ENCODE measurements at regions not wholly inside any gene's neighbourhood (a gene's known extent, or its start where the extent isn't known, plus 50 kb on each side); places are given as distances from the start of the nearest gene placed in this dataset.
A peak's percentile ranks its signal among the peaks of the same experiment; 100 is the strongest.
"Not testable (repeated sequence)": the region's sequence is repeated elsewhere in the genome, so short reads cannot be mapped to it uniquely, and the experiment has no call there.

- DNase-seq (ENCODE audit: low spot score), result no peak
These were observed 1117.8 kb downstream of the BCL11A start for GRCh38 chr2:59435635-59436034.

GRCh38 chr2:59428940-59429339 is 1124.5 kb downstream of the BCL11A start:
- no peak for DNase-seq (ENCODE audit: low spot score)

DNA sequence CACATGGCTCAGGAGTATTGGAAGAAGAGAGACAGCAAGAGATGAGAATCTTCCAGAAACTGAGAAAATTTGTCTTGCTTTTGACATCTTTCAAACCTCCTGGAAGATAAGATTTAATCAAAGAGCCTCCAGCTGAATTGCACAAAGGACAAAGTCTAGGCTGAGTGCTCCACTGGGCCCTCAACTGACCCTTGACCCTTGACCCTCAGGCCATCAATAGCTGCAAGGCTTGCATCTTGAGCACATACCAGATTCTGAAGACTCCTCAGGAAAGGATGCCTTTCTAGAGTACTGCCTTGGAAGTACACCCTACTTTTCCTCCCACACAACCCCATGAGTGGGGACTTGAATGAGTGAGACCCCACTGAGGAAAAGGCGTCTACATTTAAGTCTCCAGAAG is 1125.5 kb downstream of the BCL11A start:
- no peak for DNase-seq (ENCODE audit: low spot score)

DNA sequence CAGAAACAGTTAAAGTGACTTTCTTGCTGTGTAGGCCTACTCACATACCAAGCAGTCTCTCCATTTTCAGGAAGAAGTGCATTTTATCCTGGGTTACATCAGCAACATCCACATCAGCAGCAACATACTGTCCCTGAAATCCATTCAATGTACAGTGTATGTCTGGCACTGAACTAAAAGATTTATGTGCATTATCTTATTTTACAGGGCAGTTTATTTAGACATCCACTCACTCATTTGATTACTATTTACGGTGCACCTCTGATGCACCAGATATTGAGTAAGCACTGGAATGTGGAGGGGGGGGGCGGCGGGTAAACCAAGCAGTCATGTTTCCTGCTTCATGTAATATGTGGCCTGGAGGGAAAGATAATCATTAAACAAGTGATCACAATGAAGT is 1128.2 kb downstream of the BCL11A start:
- DNase-seq (ENCODE audit: low spot score), result peak; percentile 8

GRCh38 chr2:59413751-59414570 is 1139.5 kb downstream of the BCL11A start:
- no peak for DNase-seq (ENCODE audit: low spot score)

GRCh38 chr2:59399126-59399525 is 1154.3 kb downstream of the BCL11A start:
- DNase-seq (ENCODE audit: low spot score), result no peak

GRCh38 chr2:59398081-59398480 is 1155.4 kb downstream of the BCL11A start:
- no peak for DNase-seq (ENCODE audit: low spot score)

GRCh38 chr2:59395119-59395518 is 1154.0 kb upstream of the FANCL start:
- no peak for DNase-seq (ENCODE audit: low spot score)

DNA sequence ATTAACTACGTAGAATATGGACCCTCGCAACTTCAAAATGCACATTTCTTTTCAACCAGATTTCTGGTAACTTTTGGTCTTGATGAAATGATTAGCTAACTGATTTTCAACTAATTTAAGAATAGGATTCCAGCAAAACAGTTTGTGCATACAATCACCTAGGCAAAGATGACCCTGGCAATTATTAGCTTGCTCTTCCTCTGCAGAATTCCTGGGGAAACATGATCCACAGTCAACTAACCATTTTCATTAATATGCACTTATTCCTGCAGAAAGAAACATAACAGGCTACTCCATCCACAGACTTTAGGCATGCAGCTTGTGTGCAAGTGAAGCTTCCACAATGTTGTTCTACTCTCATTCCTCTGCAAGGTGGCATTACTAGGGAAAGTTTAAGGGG is 1150.8 kb upstream of the FANCL start:
- no peak for DNase-seq (ENCODE audit: low spot score)

DNA sequence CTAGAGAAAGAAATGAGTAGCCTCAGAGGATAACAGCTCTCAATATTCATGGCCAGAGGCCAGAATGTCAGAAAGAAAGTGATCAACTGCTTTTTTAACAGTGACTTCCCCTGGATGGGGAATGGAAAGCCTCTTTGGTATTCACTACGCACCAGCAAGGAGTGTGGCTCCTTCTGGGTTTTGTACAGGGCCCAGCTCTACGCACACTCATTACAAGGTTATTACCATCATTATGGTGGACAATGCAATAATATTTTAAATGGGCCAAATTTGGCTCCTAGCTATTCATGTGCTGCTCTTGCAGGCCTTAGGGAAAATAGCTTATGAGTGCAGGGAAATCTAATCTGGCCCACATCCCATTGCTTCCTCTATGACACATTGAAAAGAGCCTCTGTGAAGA is 1149.5 kb upstream of the FANCL start:
- no peak for DNase-seq (ENCODE audit: low spot score)

GRCh38 chr2:59389240-59389639 is 1148.1 kb upstream of the FANCL start:
- DNase-seq (ENCODE audit: low spot score), result no peak

DNA sequence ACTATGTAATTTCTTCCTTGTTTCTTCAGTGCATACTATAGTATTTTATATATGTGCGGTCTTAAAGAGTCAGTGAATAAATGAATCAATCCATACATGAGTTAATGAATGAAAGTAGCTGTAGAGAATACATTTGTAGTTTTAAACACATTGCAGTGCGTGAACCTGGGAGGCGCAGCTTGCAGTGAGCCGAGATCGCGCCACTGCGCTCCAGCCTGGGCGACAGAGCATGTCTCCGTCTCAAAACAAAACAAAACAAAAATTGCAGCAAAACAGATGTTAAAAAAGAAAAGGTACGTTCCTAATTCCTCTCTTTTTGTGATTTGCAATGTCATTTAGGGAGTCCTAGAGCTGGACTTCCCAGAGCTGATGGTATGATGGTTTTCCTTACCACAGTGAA is 1144.8 kb upstream of the FANCL start:
- no peak for DNase-seq (ENCODE audit: low spot score)

DNA sequence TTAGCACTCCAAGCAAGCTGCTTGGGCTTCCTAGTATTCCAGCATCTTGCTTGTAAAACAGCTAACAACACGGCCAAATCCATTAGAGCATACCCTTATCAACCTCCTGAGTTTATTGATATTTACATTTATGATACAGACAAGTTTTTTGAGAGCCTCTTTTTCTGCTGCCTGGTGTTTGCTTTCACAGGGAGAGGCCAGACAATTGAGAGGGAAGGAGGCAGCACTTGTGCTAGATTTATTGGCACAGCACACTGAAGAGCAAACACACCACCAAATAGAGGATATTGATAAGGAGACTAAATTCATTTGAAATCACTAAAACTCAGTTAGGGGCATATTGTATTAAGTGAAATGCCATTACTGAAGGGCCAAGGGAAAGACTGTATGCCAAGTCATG is 1142.3 kb upstream of the FANCL start:
- DNase-seq (ENCODE audit: low spot score), result no peak

DNA sequence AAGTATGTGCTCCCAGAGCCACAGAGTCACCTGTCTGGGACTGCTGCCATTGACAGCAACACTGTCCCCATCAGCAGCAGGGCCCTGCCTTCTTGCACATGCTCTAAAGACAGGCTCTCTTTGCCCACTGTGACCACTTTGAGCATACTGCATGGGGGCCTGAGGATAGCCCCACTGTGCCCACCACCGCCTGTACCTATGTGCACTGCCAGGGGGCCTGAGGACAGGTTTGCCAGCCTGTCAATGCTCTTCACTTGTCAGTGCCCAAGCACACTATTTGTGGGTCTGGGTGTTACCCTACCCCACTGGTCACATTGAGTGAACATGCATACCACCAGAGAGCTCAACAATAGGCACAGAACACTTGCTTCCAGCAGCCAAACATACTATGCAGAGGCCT is 1137.0 kb upstream of the FANCL start:
- DNase-seq (ENCODE audit: low spot score), result no peak

GRCh38 chr2:59366288-59366687 is 1125.2 kb upstream of the FANCL start:
- DNase-seq (ENCODE audit: low spot score), result no peak

- no peak for DNase-seq (ENCODE audit: low spot score)
These were observed 1113.4 kb upstream of the FANCL start for GRCh38 chr2:59354498-59354897.

- DNase-seq (ENCODE audit: low spot score), result no peak
These were observed 1112.3 kb upstream of the FANCL start for GRCh38 chr2:59353306-59353921.

DNA sequence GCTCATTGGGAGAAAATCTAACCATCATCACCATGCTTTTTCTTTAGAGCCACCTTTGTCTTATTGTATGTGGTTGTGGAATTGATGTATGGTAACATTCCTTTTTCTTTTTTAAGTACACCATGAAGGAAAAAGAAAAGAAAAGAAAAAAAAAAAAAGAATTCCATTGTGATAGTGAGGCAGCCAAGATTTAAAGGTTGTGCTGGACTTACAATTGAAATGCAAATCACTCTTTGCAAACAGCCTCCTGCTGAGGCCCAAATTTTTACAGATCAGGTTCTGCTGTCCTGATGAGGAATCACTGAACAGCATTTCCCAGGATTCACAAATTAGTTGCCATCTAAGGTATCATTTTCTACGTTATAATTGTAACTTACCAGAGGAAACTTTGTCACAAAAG is 1101.0 kb upstream of the FANCL start:
- DNase-seq (ENCODE audit: low spot score), result no peak

DNA sequence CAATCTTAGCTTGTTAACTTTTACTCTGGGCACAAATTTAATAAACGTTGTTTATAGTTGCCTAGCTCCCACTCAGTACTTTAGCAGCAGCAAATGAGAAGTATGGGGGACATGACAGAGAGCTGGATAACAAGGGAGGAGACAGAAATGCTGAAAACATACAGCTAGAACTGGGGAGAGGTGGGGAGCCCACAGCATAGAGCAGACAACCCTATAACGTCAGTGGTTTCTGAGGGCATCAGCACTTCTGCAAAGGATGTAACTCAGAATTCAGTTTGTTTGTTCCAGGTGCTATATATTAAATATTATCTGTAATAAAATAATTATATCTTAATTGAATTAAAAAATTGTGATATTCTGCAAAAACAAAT is 1098.7 kb upstream of the FANCL start:
- DNase-seq (ENCODE audit: low spot score), result no peak

GRCh38 chr2:59339121-59339836 is 1098.2 kb upstream of the FANCL start:
- DNase-seq (ENCODE audit: low spot score), result no peak

- DNase-seq (ENCODE audit: low spot score), result no peak
These were observed 1091.9 kb upstream of the FANCL start for GRCh38 chr2:59333007-59333406.

DNA sequence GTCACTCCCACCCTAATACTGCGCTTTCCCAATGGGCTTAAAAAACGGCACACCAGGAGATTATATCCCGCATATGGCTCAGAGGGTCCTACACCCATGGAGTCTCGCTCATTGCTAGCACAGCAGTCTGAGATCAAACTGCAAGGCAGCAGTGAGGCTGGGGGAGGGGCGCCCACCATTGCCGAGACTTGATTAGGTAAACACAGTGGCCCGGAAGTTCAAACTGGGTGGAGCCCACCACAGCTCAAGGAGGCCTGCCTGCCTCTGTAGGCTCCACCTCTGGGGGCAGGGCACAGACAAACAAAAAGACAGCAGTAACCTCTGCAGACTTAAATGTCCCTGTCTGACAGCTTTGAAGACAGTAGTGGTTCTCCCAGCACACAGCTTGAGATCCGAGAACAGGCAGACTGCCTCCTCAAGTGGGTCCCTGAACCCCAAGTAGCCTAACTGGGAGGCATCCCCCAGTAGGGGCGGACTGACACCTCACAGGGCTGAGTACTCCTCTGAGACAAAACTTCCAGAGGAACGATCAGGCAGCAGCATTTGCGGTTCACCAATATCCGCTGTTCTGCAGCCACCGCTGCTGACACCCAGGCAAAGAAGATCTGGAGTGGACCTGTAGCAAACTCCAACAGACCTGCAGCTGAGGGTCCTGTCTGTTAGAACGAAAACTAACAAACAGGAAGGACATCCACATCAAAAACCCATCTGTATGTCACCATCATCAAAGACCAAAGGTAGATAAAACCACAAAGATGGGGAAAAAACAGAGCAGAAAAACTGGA is 1085.6 kb upstream of the FANCL start:
- DNase-seq (ENCODE audit: low spot score), result not testable (repeated sequence)

Measured in RKO (cell line).